Gastrocnemius medialis (tissue), 4 donors: ENCODE measurements at regions not wholly inside any gene's neighbourhood (a gene's known extent, or its start where the extent isn't known, plus 50 kb on each side); places are given as distances from the start of the nearest gene placed in this dataset.

ENCODE experiments used
- POLR2A ChIP-seq, 2 donors: fragments of 450-650 bp; IDR thresholded peaks; one replicate each; pipeline ENCODE4 v1.6.1; 2017; ENCODE audit warnings: antibody characterized with exemption in 2 of 2, mild to moderate bottlenecking in 2 of 2, moderate library complexity in 2 of 2
- TF ChIP-seq, protein P1 (sequence below), 5 experiments: fragments of 450-650 bp in 3 of 5; fragments of 200-600 bp in 2 of 5; sonication (generic) in 2 of 5; IDR thresholded peaks in 4 of 5; conservative IDR thresholded peaks in 1 of 5; 1 replicate in 4 of 5; 2 replicates in 1 of 5; pipeline ENCODE4 v1.5.1; 2016 to 2019; ENCODE audit warnings: antibody characterized with exemption in 5 of 5, mild to moderate bottlenecking in 3 of 5, moderate library complexity in 3 of 5

DNA sequence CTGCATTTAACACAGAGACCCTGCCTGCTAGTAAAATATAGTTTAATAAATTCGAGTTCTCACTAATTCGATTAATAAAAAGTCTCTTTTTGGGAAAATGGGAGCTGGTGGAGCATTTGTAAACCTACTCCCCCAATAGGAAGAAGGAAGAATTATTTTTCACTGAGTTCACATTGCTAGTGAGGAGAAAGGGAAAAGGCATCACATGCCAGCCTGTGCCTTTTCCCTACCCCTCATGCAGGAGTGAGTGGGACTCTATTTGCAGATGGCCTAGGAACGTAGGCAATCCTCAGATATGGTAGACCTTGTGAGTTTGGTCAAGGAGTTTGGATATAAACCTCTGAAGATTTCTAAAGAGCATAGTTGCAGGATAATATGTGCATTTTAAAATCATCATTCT lies 218.4 kb upstream of the TRIB2 start:
- TF ChIP-seq, protein P1, sequence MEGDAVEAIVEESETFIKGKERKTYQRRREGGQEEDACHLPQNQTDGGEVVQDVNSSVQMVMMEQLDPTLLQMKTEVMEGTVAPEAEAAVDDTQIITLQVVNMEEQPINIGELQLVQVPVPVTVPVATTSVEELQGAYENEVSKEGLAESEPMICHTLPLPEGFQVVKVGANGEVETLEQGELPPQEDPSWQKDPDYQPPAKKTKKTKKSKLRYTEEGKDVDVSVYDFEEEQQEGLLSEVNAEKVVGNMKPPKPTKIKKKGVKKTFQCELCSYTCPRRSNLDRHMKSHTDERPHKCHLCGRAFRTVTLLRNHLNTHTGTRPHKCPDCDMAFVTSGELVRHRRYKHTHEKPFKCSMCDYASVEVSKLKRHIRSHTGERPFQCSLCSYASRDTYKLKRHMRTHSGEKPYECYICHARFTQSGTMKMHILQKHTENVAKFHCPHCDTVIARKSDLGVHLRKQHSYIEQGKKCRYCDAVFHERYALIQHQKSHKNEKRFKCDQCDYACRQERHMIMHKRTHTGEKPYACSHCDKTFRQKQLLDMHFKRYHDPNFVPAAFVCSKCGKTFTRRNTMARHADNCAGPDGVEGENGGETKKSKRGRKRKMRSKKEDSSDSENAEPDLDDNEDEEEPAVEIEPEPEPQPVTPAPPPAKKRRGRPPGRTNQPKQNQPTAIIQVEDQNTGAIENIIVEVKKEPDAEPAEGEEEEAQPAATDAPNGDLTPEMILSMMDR (IDR thresholded peaks at IDR 0.05 in 4 of 5, conservative IDR thresholded peaks at IDR 0.05 in 1 of 5): no peak
- TF ChIP-seq POLR2A (IDR thresholded peaks at IDR 0.05): no peak
